NT2/D1 (cell line): ENCODE measurements at regions not wholly inside any gene's neighbourhood (a gene's known extent, or its start where the extent isn't known, plus 50 kb on each side); places are given as distances from the start of the nearest gene placed in this dataset.
A peak's percentile ranks its signal among the peaks of the same experiment; 100 is the strongest.

Experiments used
- DNase-seq: peaks from one replicate; pipeline ENCODE4 v3.0.0-alpha.2; 2011; ENCODE audit warnings: low read depth, low spot score
- H3K27me3 ChIP-seq: 2 replicates; pipeline ENCODE4 v1.6.0; 2011; ENCODE audit warnings: mild to moderate bottlenecking; ENCODE audit not compliant: insufficient read length, insufficient read depth
- H3K36me3 ChIP-seq: 2 replicates; pipeline ENCODE4 v1.6.1; 2011; ENCODE audit warnings: mild to moderate bottlenecking, low read length, mixed read lengths; ENCODE audit not compliant: insufficient read depth, insufficient read length
- H3K4me1 ChIP-seq: 2 replicates; pipeline ENCODE4 v1.5.1; 2011; ENCODE audit not compliant: insufficient read depth, insufficient read length
- H3K4me3 ChIP-seq: 2 replicates; pipeline ENCODE4 v1.5.1; 2011; ENCODE audit warnings: low read depth; ENCODE audit not compliant: insufficient read length
- H3K9ac ChIP-seq: 2 replicates; pipeline ENCODE4 v1.6.0; 2011; ENCODE audit warnings: low read depth; ENCODE audit not compliant: insufficient read length
- H3K9me3 ChIP-seq: 2 replicates; pipeline ENCODE4 v1.5.1; 2011; ENCODE audit warnings: mild to moderate bottlenecking, low read length; ENCODE audit not compliant: insufficient read depth
- SUZ12 ChIP-seq: IDR thresholded peaks from 2 replicates; pipeline ENCODE4 v1.6.1; 2011; ENCODE audit not compliant: insufficient read length, insufficient read depth; ENCODE audit errors: extremely low read depth
- YY1 ChIP-seq: IDR thresholded peaks from 2 replicates; pipeline ENCODE4 v1.6.1; 2011; ENCODE audit not compliant: insufficient read length, insufficient read depth
- ZNF274 ChIP-seq: IDR thresholded peaks from 2 replicates; pipeline ENCODE4 v1.6.1; 2011; ENCODE audit warnings: mild to moderate bottlenecking, low read depth, low read length

- no peak overlapping the region for H3K9ac ChIP-seq
- no peaks in the 10 kb centered on the region for H3K4me1 ChIP-seq
- peaks cover 28% of the 10 kb centered on the region for H3K9me3 ChIP-seq
- TF ChIP-seq YY1, result no peak
- TF ChIP-seq ZNF274, result no peak
- TF ChIP-seq SUZ12, result no peak
- no peak overlapping the region for H3K4me3 ChIP-seq
- H3K36me3 ChIP-seq, result no peaks in the 10 kb centered on the region
- no peak for DNase-seq
- H3K27me3 ChIP-seq, result no peaks in the 10 kb centered on the region
Observed at GRCh38 chr21:35537604-35538003, 488.5 kb upstream of the RUNX1 start.

- Histone ChIP-seq H3K4me1 (no peaks in the 10 kb centered on the region), H3K9me3 (peaks cover 28% of the 10 kb centered on the region), H3K27me3 (no peaks in the 10 kb centered on the region), H3K9ac (no peak overlapping the region), H3K36me3 (no peaks in the 10 kb centered on the region), H3K4me3 (no peak overlapping the region)
- no peak for TF ChIP-seq SUZ12
- no peak for TF ChIP-seq YY1
- peak; percentile 74 for DNase-seq
Observed at GRCh38 chr21:35533893-35534292, 484.8 kb upstream of the RUNX1 start.

- no peaks in the 10 kb centered on the region for H3K4me1 ChIP-seq
- no peaks in the 10 kb centered on the region for H3K27me3 ChIP-seq
Observed at GRCh38 chr21:35530766-35531165, 481.7 kb upstream of the RUNX1 start.

GRCh38 chr21:35529171-35529863 lies 480.2 kb upstream of the RUNX1 start:
- Histone ChIP-seq H3K4me3 (no peak overlapping the region), H3K27me3 (no peaks in the 10 kb centered on the region), H3K4me1 (no peaks in the 10 kb centered on the region), H3K9me3 (peaks cover 10% of the 10 kb centered on the region), H3K36me3 (no peaks in the 10 kb centered on the region), H3K9ac (no peak overlapping the region)
- no peak for DNase-seq
- TF ChIP-seq YY1 (no peak), SUZ12 (no peak), ZNF274 (no peak)

More at GRCh38 chr21:35530766-35531165, 481.7 kb upstream of the RUNX1 start:
- no peaks in the 10 kb centered on the region for H3K36me3 ChIP-seq
- peaks cover 24% of the 10 kb centered on the region for H3K9me3 ChIP-seq
- H3K9ac ChIP-seq, result no peak overlapping the region
- TF ChIP-seq YY1, result no peak
- no peak for TF ChIP-seq ZNF274
- TF ChIP-seq SUZ12, result no peak
- no peak for DNase-seq
- H3K4me3 ChIP-seq, result no peak overlapping the region

GRCh38 chr21:35528116-35529042 lies 479.3 kb upstream of the RUNX1 start:
- Histone ChIP-seq H3K27me3 (no peaks in the 10 kb centered on the region), H3K9me3 (peaks cover under 1% of the 10 kb centered on the region; the same call in 1 of the 2 replicates), H3K36me3 (no peaks in the 10 kb centered on the region), H3K4me1 (no peaks in the 10 kb centered on the region), H3K9ac (no peak overlapping the region), H3K4me3 (no peak overlapping the region)
- DNase-seq, result no peak
- no peak for TF ChIP-seq YY1
- no peak for TF ChIP-seq SUZ12
- no peak for TF ChIP-seq ZNF274

- no peak for TF ChIP-seq ZNF274
- no peak for TF ChIP-seq YY1
- no peak for TF ChIP-seq SUZ12
- no peaks in the 10 kb centered on the region for H3K4me1 ChIP-seq
- no peaks in the 10 kb centered on the region for H3K36me3 ChIP-seq
- H3K9ac ChIP-seq, result no peak overlapping the region
- no peaks in the 10 kb centered on the region for H3K9me3 ChIP-seq
- H3K27me3 ChIP-seq, result no peaks in the 10 kb centered on the region
- no peak for DNase-seq
- H3K4me3 ChIP-seq, result no peak overlapping the region
Observed at GRCh38 chr21:35527358-35527757, 478.3 kb upstream of the RUNX1 start.

- Histone ChIP-seq H3K4me3 (no peak overlapping the region), H3K36me3 (no peaks in the 10 kb centered on the region), H3K4me1 (no peaks in the 10 kb centered on the region), H3K9ac (no peak overlapping the region), H3K27me3 (no peaks in the 10 kb centered on the region), H3K9me3 (no peaks in the 10 kb centered on the region)
- no peak for DNase-seq
- TF ChIP-seq SUZ12 (no peak), YY1 (no peak), ZNF274 (no peak)
Observed at GRCh38 chr21:35525443-35525842, 476.3 kb upstream of the RUNX1 start.
